ENCODE measurements at regions not wholly inside any gene's neighbourhood (a gene's known extent, or its start where the extent isn't known, plus 50 kb on each side); places are given as distances from the start of the nearest gene placed in this dataset.

GRCh38 chr7:153934629-153935028 lies 117.6 kb upstream of the DPP6 start:
- ATAC-seq: no peak
- H3K4me1 ChIP-seq: no peaks in the 10 kb centered on the region
- 58 to 62% methylated on average over 10 of the region's 10 CpGs for WGBS, 2 donors
- H3K27ac ChIP-seq: no peak overlapping the region
- H3K27me3 ChIP-seq: peaks cover 0 to 22% (median 5%) of the 10 kb centered on the region in 7 donors
- intact Hi-C loops (cut with DNase I): no loop called here
- no peaks in the 10 kb centered on the region for H3K9me3 ChIP-seq
- DNase-seq: no peak
- H3K4me3 ChIP-seq: no peak overlapping the region
- TF ChIP-seq, protein P1, sequence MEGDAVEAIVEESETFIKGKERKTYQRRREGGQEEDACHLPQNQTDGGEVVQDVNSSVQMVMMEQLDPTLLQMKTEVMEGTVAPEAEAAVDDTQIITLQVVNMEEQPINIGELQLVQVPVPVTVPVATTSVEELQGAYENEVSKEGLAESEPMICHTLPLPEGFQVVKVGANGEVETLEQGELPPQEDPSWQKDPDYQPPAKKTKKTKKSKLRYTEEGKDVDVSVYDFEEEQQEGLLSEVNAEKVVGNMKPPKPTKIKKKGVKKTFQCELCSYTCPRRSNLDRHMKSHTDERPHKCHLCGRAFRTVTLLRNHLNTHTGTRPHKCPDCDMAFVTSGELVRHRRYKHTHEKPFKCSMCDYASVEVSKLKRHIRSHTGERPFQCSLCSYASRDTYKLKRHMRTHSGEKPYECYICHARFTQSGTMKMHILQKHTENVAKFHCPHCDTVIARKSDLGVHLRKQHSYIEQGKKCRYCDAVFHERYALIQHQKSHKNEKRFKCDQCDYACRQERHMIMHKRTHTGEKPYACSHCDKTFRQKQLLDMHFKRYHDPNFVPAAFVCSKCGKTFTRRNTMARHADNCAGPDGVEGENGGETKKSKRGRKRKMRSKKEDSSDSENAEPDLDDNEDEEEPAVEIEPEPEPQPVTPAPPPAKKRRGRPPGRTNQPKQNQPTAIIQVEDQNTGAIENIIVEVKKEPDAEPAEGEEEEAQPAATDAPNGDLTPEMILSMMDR (IDR thresholded peaks at IDR 0.05): no peak
- H3K36me3 ChIP-seq: no peaks in the 10 kb centered on the region

GRCh38 chr7:153935095-153935494 lies 117.1 kb upstream of the DPP6 start:
- Histone ChIP-seq H3K27me3 (peaks cover 0 to 22% (median 5%) of the 10 kb centered on the region in 7 donors), H3K4me1 (no peaks in the 10 kb centered on the region), H3K36me3 (no peaks in the 10 kb centered on the region), H3K4me3 (no peak overlapping the region), H3K9me3 (no peaks in the 10 kb centered on the region), H3K27ac (no peak overlapping the region)
- ATAC-seq (no peak), DNase-seq (no peak)
- intact Hi-C loops (cut with DNase I): no loop called here
- WGBS, 2 donors: 57 to 59% methylated on average over 13 of the region's 13 CpGs
- TF ChIP-seq, protein P1 (IDR thresholded peaks at IDR 0.05): no peak

DNA sequence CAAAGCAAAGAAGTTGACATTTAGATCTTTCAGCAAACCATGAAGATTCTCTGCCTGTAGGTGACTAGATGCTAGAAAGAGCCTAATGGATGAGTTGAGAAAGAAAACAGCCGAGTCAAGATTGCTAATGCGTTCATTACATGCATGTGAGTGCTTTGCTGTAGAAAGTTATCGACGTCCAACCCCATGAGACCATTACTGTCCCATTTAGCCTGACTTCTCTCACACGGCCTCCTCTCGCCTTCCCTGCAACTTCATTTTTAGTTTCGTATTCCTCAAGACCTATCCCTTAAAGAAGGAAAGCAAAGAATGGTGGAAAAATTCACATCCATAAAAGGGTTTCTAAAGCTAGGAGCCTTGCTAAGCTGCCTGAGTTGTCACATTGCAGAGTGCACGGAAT lies 113.7 kb upstream of the DPP6 start:
- intact Hi-C loops (cut with DNase I): no loop called here
- Histone ChIP-seq H3K4me3 (no peak overlapping the region), H3K4me1 (no peaks in the 10 kb centered on the region), H3K9me3 (no peaks in the 10 kb centered on the region), H3K36me3 (no peaks in the 10 kb centered on the region), H3K27ac (no peak overlapping the region), H3K27me3 (peaks cover 0 to 22% (median 5%) of the 10 kb centered on the region in 7 donors)
- no peak for DNase-seq
- no peak for ATAC-seq
- TF ChIP-seq, protein P1 (IDR thresholded peaks at IDR 0.05): no peak
- 88% methylated on average over 8 of the region's 8 CpGs for WGBS, 2 donors

DNA sequence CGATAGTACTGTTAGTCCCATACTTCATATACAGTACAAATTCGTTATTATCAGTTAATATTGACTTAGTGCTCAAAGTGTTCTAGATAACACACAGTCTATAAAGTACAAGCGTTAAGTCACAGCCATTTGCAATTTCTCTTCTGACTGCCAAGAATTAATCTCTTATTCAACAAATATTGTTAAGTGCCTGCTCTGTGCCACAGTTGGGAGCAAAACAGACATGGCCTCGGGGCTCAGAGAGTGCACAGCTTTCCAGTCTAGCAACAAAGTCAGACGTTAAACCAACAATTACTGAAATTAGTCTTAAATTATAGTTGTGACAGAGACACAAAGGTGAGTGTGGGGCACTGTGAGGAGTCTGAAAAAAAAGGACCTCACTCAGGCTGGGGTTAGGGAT lies 113.0 kb upstream of the DPP6 start:
- ATAC-seq (no peak), DNase-seq (no peak)
- H3K4me1 ChIP-seq: no peaks in the 10 kb centered on the region
- H3K9me3 ChIP-seq: no peaks in the 10 kb centered on the region
- H3K27ac ChIP-seq: no peak overlapping the region
- TF ChIP-seq, protein P1 (IDR thresholded peaks at IDR 0.05): no peak
- H3K36me3 ChIP-seq: no peaks in the 10 kb centered on the region
- 77 to 79% methylated on average over 5 of the region's 5 CpGs for WGBS, 2 donors
- no peak overlapping the region for H3K4me3 ChIP-seq
- intact Hi-C loops (cut with DNase I): no loop called here
- H3K27me3 ChIP-seq: peaks cover 0 to 22% (median 5%) of the 10 kb centered on the region in 7 donors

All from heart right ventricle (tissue), 16 donors.